SK-N-MC (cell line): ENCODE measurements at regions not wholly inside any gene's neighbourhood (a gene's known extent, or its start where the extent isn't known, plus 50 kb on each side); places are given as distances from the start of the nearest gene placed in this dataset.
"Not testable (repeated sequence)": the region's sequence is repeated elsewhere in the genome, so short reads cannot be mapped to it uniquely, and the experiment has no call there.

ENCODE experiments used
- DNase-seq: peaks from one replicate; pipeline ENCODE4 v3.0.0-alpha.2; 2011; ENCODE audit warnings: low read depth, low spot score
- H3K27ac ChIP-seq: fragments of 200-600 bp; sonication (generic); 2 replicates; pipeline ENCODE4 v1.5.1; 2016; ENCODE audit warnings: mixed run types
- H3K36me3 ChIP-seq: fragments of 200-600 bp; sonication (generic); 2 replicates; pipeline ENCODE4 v1.6.1; 2017; ENCODE audit warnings: antibody characterized with exemption, low read length, mixed read lengths; ENCODE audit not compliant: insufficient read depth
- H3K4me3 ChIP-seq: fragments of 200-600 bp; sonication (generic); 2 replicates; pipeline ENCODE4 v1.5.1; 2016
- H3K9ac ChIP-seq: fragments of 200-600 bp; sonication (generic); 2 replicates; pipeline ENCODE4 v1.8.0; 2017; ENCODE audit warnings: mixed run types, mixed read lengths; ENCODE audit not compliant: insufficient read length
- H3K9me3 ChIP-seq: fragments of 200-600 bp; sonication (generic); 2 replicates; pipeline ENCODE4 v1.6.1; 2017; ENCODE audit warnings: low read depth, mild to moderate bottlenecking, antibody characterized with exemption, low read length, moderate library complexity, mixed read lengths
- EZH2 ChIP-seq: fragments of 200-600 bp; sonication (generic); IDR thresholded peaks from one replicate; pipeline ENCODE4 v1.6.1; 2017; ENCODE audit warnings: antibody characterized with exemption
- FOXP2 ChIP-seq: optimal IDR thresholded peaks from 2 replicates; pipeline ENCODE3; 2011; ENCODE audit warnings: mild to moderate bottlenecking, moderate library complexity; ENCODE audit not compliant: insufficient read depth; ENCODE audit errors: extremely low read length, control extremely low read depth
- POLR2AphosphoS5 ChIP-seq: IDR thresholded peaks from 2 replicates; pipeline ENCODE4 v1.6.1; 2012; ENCODE audit warnings: mild to moderate bottlenecking, low read depth, low read length, borderline replicate concordance

DNA sequence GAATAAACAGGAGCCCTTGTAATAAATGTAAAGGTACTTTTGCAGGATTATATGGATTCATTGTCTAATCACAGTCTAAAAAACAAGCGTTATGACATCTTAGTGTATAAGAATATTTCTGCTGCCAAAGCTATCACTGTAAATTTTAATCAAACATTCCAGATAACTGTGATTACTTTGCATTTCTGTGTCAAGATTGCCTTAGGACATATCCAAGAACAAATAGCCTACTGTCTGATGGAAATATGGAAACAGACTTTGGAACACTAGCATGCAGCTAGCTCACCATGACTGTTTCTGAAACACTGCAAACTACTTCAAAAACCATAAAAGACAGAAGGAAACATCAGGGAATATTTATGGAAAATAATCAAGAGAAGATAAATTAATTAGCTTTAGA is 248.7 kb upstream of the ASCC3 start:
- Histone ChIP-seq H3K9ac (no peak overlapping the region), H3K9me3 (no peaks in the 10 kb centered on the region), H3K36me3 (peaks cover 4% of the 10 kb centered on the region; the same call in 1 of the 2 replicates), H3K4me3 (no peak overlapping the region), H3K27ac (no peak overlapping the region)
- TF ChIP-seq EZH2, result no peak
- no peak for TF ChIP-seq FOXP2
- TF ChIP-seq POLR2AphosphoS5, result no peak
- no peak for DNase-seq

DNA sequence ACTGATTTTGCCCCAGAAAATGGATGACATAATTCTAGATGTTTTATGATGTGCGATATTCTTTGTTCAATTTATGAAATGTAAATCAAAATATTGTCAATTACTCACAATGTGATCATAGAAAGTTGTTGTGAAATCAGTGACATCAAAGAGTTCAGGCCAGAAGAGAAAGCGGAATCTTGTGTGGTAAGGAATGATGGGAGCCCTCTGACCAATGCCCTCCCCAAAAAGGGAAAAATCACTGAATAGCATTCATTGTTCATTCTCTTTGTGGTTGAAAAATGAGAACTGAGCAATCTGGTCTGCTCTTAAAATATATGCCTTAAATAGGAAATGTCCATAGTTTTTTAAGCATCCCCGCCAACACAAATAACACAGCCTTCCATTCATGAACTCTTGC is 247.1 kb upstream of the GRIK2 start:
- no peak for DNase-seq
- Histone ChIP-seq H3K36me3 (no peaks in the 10 kb centered on the region), H3K9me3 (no peaks in the 10 kb centered on the region), H3K9ac (no peak overlapping the region), H3K4me3 (no peak overlapping the region), H3K27ac (no peak overlapping the region)
- no peak for TF ChIP-seq FOXP2
- TF ChIP-seq POLR2AphosphoS5, result no peak
- TF ChIP-seq EZH2, result no peak

DNA sequence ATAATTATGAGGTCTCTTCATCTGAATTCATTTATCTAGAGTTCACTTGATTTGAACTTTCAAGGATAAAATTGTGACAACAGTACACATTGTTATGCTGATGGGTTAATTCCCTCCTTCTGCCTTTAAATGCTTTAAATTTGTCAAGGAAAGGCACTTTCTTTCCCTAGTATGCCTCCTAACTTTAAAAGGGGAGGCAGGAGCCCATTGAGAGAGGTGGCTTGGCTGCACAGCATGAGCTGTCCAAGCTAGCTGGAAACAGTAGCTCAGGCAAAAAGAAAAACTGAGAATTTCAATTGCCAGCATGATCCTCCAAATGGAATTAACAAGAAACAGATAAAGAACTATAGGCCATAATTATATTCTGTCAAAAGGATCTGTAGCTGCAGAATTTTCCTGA is 243.3 kb upstream of the GRIK2 start:
- Histone ChIP-seq H3K27ac (no peak overlapping the region), H3K9ac (no peak overlapping the region), H3K9me3 (no peaks in the 10 kb centered on the region), H3K36me3 (no peaks in the 10 kb centered on the region), H3K4me3 (no peak overlapping the region)
- DNase-seq, result no peak
- TF ChIP-seq FOXP2 (no peak), POLR2AphosphoS5 (no peak), EZH2 (no peak)

DNA sequence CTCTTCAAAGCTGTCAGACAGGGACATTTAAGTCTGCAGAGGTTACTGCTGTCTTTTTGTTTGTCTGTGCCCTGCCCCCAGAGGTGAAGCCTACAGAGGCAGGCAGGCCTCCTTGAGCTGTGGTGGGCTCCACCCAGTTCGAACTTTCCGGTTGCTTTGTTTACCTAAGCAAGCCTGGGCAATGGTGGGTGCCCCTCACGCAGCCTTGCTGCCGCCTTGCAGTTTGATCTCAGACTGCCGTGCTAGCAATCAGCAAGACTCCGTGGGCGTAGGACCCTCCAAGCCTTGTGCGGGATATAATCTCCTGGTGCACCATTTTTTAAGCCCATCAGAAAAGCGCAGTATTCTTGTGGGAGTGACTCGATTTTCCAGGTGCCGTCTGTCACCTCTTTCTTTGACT is 235.9 kb upstream of the GRIK2 start:
- H3K27ac ChIP-seq, H3K9ac ChIP-seq, H3K4me3 ChIP-seq, H3K9me3 ChIP-seq, H3K36me3 ChIP-seq, DNase-seq: not testable (repeated sequence)

DNA sequence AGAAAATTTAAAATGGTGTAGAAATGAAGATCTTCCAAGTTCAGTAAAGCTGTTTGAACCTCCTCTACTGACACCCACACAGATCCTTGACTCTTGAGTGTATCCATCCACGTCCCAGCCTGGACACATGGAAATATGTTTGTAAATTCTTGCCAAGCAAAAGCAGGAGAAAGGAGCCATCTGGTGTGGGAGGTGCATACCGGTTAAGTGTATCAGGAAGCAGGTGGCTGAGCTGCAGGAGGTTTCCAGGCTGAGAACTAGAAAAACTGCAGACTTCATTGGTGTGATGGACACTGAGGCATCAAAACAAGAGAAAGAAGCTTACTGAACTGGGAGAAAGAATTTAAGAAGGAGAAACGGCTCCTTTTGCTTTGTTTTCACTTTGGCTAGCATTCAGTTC is 229.9 kb upstream of the GRIK2 start:
- H3K36me3 ChIP-seq, result no peaks in the 10 kb centered on the region
- TF ChIP-seq EZH2 (no peak), FOXP2 (no peak), POLR2AphosphoS5 (no peak)
- H3K27ac ChIP-seq, result no peak overlapping the region
- H3K4me3 ChIP-seq, result no peak overlapping the region
- H3K9ac ChIP-seq, result no peak overlapping the region
- H3K9me3 ChIP-seq, result no peaks in the 10 kb centered on the region
- no peak for DNase-seq

DNA sequence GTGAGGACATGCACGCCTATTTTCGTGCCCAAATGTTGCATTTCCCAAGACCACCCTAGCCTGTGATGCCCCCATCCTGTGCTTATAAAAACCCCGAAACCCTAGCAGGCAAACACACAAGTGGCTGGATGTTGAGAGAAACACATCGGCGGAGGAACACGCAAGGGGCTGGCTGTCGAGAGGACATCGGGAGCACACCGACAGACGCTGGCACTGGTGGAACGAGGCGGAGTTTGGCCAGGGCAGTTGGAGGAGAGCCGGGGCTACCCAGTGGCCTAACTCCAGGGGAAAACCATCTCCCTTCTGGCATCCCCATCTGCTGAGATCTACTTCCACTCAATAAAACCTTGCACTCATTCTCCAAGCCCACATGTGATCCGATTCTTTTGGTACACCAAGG is 225.9 kb upstream of the GRIK2 start:
- Histone ChIP-seq H3K27ac (no peak overlapping the region), H3K9ac (no peak overlapping the region), H3K4me3 (no peak overlapping the region), H3K36me3 (no peaks in the 10 kb centered on the region), H3K9me3 (no peaks in the 10 kb centered on the region)
- no peak for DNase-seq
- TF ChIP-seq FOXP2 (no peak), POLR2AphosphoS5 (no peak), EZH2 (no peak)

DNA sequence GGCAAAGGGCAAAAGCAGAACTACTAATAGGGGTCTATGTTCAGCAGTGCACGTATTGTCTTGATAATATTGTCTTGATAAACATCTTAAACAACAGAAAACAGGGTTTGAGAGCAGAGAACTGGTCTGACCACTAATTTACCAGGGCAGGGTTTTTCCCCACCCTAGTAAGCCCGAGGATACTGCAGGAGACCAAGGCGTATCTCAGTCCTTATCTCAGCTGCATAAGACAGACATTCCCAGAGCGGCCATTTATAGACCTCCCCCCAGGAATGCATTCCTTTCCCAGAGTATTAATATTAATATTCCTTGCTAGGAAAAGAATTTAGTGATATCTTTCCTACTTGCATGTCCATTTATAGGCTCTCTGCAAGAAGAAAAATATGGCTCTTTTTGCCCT is 222.5 kb upstream of the GRIK2 start:
- not testable (repeated sequence) for H3K27ac ChIP-seq, H3K9me3 ChIP-seq, H3K4me3 ChIP-seq, H3K36me3 ChIP-seq, H3K9ac ChIP-seq, DNase-seq

DNA sequence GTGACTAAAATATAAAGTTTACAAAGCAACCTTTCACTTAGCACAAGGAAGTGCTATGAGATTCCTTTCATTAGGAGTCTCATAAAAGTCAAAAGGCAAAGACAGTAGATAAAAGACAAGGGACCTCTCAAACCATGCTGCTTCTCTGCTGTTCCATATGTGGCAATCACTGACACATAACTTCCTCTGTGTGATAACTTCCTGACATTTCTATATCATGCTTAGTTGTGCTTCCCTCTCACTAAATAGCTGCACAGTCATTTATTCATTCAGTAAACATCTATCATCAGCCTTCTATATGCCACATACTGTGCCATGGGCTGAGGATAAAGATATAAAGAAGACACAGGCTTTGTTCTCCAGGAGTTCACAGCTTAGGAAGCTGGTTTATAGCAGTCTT is 214.8 kb upstream of the GRIK2 start:
- H3K4me3 ChIP-seq, result no peak overlapping the region
- H3K9ac ChIP-seq, result no peak overlapping the region
- TF ChIP-seq EZH2 (no peak), FOXP2 (no peak), POLR2AphosphoS5 (no peak)
- H3K36me3 ChIP-seq, result no peaks in the 10 kb centered on the region
- no peaks in the 10 kb centered on the region for H3K9me3 ChIP-seq
- no peak for DNase-seq
- H3K27ac ChIP-seq, result peak overlapping the region; percentile 5; the same call in 1 of the 2 replicates

DNA sequence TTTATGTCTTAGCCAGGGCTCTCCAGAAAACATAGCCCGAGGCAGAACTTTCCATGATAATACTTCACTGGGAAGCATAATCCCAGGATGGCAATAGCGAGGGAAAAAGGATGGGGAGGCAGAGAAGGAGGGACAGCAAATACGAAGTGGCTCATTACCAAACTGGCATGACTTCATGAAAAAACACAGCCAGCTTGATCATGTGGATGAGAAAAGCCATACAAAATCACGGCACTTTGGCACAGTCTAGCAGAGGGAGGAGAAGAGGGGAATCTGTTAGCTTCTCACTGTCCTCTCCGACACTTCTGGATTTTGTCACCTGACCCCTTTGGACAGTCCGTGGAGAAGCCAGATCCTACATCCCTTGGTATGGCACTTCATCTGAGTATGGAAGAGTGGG is 212.5 kb upstream of the GRIK2 start:
- H3K9ac ChIP-seq, result no peak overlapping the region
- TF ChIP-seq POLR2AphosphoS5 (no peak), FOXP2 (no peak), EZH2 (no peak)

DNA sequence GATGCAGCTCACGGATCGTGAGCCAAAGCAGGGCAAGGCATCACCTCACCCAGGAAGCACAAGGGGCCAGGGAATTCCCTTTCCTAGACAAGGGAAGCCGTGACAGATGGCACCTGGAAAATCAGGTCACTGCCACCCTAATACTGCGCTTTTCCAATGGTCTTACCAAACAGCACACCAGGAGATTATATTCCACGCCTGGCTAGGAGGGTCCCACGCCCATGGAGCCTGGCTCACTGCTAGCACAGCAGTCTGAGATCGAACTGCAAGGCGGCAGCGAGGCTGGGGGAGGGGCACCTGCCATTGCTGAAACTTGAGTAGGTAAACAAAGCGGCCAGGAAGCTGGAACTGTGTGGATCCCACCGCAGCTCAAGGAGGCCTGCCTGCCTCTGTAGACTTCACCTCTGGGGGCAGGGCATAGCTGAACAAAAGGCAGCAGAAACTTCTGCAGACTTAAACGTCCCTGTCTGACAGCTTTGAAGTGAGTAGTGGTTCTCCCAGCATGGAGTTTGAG is 205.2 kb upstream of the GRIK2 start:
- H3K4me3 ChIP-seq, H3K27ac ChIP-seq, H3K9ac ChIP-seq, H3K36me3 ChIP-seq, DNase-seq, H3K9me3 ChIP-seq: not testable (repeated sequence)

More for the DNA sequence above, 212.5 kb upstream of the GRIK2 start:
- Histone ChIP-seq H3K9me3 (no peaks in the 10 kb centered on the region), H3K27ac (no peak overlapping the region), H3K36me3 (no peaks in the 10 kb centered on the region), H3K4me3 (no peak overlapping the region)
- DNase-seq, result no peak
